Esophagus squamous epithelium (tissue), 5 donors: ENCODE measurements at regions not wholly inside any gene's neighbourhood (a gene's known extent, or its start where the extent isn't known, plus 50 kb on each side); places are given as distances from the start of the nearest gene placed in this dataset.

ENCODE experiments used
- DNase-seq: peaks from one replicate; lab custom pipeline; 2025; lab: John Stamatoyannopoulos, UW
- H3K27ac ChIP-seq, 4 donors: fragments of 200-600 bp; sonication (generic); one replicate each; pipeline ENCODE4 v1.5.1; 2016 to 2019; ENCODE audit warnings: mild to moderate bottlenecking in 1 of 4
- H3K27me3 ChIP-seq, 4 donors: fragments of 200-600 bp; sonication (generic); 1 replicate in 3 of 4; 2 replicates in 1 of 4; pipeline versions ENCODE4 v1.5.1 to v1.6.0; 2017 to 2021; ENCODE audit warnings: antibody characterized with exemption in 1 of 4
- H3K36me3 ChIP-seq, 3 donors: fragments of 200-600 bp; sonication (generic); one replicate each; pipeline ENCODE4 v1.5.1; 2016 to 2019
- H3K4me1 ChIP-seq, 3 donors: fragments of 200-600 bp; sonication (generic); one replicate each; pipeline ENCODE4 v1.5.1; 2017 to 2019
- H3K4me3 ChIP-seq, 4 donors: fragments of 200-600 bp; sonication (generic); 1 replicate in 3 of 4; 2 replicates in 1 of 4; pipeline ENCODE4 v1.5.1; 2016 to 2019; ENCODE audit warnings: mild to moderate bottlenecking in 2 of 4, moderate library complexity in 1 of 4
- H3K9me3 ChIP-seq, 3 donors: fragments of 200-600 bp; sonication (generic); one replicate each; pipeline ENCODE4 v1.5.1; 2016 to 2019
- POLR2A ChIP-seq, 4 donors: fragments of 450-650 bp; IDR thresholded peaks; one replicate each; pipeline ENCODE4 v1.6.1; 2017; ENCODE audit warnings: antibody characterized with exemption in 4 of 4, mild to moderate bottlenecking in 4 of 4, moderate library complexity in 3 of 4
- WGBS, 2 donors: methylation state at CpG; one replicate each; pipeline ENCODE4 v1.1.5; 2018; 5-methylcytosine and 5-hydroxymethylcytosine counted together
- intact Hi-C: fragments of 100-400 bp; cut with DNase I; formaldehyde crosslinking; loops from one replicate; pipeline ENCODE4 v1.15.0; 2022
- TF ChIP-seq, protein P1 (sequence below), 6 experiments: fragments of 450-650 bp in 4 of 6; fragments of 200-600 bp in 2 of 6; sonication (generic) in 2 of 6; IDR thresholded peaks; one replicate each; pipeline ENCODE4 v1.5.1; 2016 to 2019; ENCODE audit warnings: antibody characterized with exemption in 6 of 6, mild to moderate bottlenecking in 4 of 6, moderate library complexity in 4 of 6
- donor health status: DM: yes; HTN: yes; CAD: no.

DNA sequence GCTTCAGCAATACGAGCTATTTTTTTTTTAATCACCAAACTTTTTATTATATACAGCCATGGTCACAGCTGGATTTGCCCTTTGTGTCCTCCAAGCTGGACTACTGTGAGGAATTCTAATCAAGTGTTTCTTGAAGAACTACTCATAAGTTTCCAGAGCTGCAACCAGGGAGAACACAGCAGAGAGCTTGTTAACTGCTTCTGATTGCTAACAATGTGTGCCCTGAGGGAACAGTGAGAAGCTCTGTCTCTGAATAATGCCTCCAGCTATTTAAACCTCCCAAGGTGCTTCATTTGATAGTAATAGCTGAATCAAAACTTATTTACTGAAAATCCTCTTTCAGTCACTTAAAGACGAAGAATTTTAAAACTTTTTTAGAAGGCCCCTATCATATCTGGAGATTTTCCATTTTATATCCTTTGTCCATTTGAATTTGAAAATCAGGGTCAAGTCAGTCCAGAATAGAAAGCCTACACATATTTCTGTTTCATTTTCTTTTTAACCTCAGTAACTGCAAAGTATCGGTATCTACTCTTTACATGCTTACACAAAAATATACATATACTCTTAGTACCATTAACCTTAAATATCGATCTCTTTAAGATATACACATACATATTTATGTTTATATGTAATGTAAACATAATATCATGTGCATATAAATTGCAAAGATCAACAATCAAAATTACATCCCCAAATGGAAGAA, 1024.2 kb downstream of the GRM8 start:
- no peaks in the 10 kb centered on the region for H3K36me3 ChIP-seq
- H3K4me3 ChIP-seq = no peak overlapping the region
- 76 to 79% methylated on average over 4 of the region's 4 CpGs for WGBS, 2 donors
- no peak for DNase-seq
- H3K27ac ChIP-seq = no peak overlapping the region
- H3K27me3 ChIP-seq = no peaks in the 10 kb centered on the region
- H3K4me1 ChIP-seq = no peaks in the 10 kb centered on the region
- TF ChIP-seq, protein P1, sequence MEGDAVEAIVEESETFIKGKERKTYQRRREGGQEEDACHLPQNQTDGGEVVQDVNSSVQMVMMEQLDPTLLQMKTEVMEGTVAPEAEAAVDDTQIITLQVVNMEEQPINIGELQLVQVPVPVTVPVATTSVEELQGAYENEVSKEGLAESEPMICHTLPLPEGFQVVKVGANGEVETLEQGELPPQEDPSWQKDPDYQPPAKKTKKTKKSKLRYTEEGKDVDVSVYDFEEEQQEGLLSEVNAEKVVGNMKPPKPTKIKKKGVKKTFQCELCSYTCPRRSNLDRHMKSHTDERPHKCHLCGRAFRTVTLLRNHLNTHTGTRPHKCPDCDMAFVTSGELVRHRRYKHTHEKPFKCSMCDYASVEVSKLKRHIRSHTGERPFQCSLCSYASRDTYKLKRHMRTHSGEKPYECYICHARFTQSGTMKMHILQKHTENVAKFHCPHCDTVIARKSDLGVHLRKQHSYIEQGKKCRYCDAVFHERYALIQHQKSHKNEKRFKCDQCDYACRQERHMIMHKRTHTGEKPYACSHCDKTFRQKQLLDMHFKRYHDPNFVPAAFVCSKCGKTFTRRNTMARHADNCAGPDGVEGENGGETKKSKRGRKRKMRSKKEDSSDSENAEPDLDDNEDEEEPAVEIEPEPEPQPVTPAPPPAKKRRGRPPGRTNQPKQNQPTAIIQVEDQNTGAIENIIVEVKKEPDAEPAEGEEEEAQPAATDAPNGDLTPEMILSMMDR (IDR thresholded peaks at IDR 0.05) = no peak
- no peak for TF ChIP-seq POLR2A (IDR thresholded peaks at IDR 0.05)
- intact Hi-C loops = no loop called here
- no peaks in the 10 kb centered on the region for H3K9me3 ChIP-seq

DNA sequence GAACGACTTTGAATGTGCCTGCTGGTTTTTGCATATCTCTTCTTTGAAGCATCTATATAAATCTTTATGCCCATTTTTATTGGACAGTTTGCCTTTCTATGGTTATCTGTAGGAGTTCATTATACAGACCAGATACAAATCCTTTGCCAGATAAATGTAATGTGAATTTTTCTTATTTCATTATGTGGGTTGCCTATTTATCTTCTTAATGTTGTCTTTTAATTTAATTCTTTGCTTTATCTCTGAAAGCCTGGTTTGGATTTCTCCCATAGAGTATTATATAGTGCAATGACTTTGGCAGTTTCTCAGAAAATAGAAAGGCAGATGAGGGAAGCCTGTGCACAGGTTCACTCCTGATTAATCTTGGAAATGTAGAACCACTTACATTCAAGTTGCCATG, 1025.1 kb downstream of the GRM8 start:
- H3K27ac ChIP-seq = no peak overlapping the region
- 39 to 41% methylated on average over 1 of the region's 1 CpG for WGBS, 2 donors

DNA sequence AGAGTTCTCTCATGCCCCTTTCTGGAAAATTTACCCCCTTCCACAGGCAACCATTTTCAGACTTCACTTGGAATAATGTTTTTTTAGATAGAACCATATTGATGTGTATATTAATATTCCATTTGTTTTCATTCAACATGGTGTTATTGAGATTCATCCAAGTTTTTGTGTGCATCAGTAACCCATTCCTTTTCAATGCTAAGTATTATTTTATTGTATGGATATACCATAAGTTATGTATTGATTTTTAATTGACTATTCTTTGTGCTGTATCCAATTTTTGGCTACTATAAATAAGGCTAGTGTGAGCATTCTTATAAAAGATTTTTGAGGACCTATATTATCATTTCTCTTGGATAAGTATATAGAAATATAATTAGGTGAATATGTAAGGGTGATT, 1025.7 kb downstream of the GRM8 start:
- Histone ChIP-seq H3K9me3 (no peaks in the 10 kb centered on the region), H3K36me3 (no peaks in the 10 kb centered on the region), H3K27ac (no peak overlapping the region), H3K27me3 (no peaks in the 10 kb centered on the region), H3K4me1 (no peaks in the 10 kb centered on the region), H3K4me3 (no peak overlapping the region)
- intact Hi-C loops = no loop called here
- no peak for DNase-seq
- TF ChIP-seq, protein P1 (IDR thresholded peaks at IDR 0.05) = no peak
- no peak for TF ChIP-seq POLR2A (IDR thresholded peaks at IDR 0.05)

More for the DNA sequence above, 1025.1 kb downstream of the GRM8 start:
- no peak for DNase-seq
- H3K9me3 ChIP-seq = no peaks in the 10 kb centered on the region
- no peaks in the 10 kb centered on the region for H3K27me3 ChIP-seq
- H3K36me3 ChIP-seq = no peaks in the 10 kb centered on the region
- TF ChIP-seq, protein P1 (IDR thresholded peaks at IDR 0.05) = no peak
- no peak for TF ChIP-seq POLR2A (IDR thresholded peaks at IDR 0.05)
- H3K4me1 ChIP-seq = no peaks in the 10 kb centered on the region
- intact Hi-C loops = no loop called here
- H3K4me3 ChIP-seq = no peak overlapping the region

DNA sequence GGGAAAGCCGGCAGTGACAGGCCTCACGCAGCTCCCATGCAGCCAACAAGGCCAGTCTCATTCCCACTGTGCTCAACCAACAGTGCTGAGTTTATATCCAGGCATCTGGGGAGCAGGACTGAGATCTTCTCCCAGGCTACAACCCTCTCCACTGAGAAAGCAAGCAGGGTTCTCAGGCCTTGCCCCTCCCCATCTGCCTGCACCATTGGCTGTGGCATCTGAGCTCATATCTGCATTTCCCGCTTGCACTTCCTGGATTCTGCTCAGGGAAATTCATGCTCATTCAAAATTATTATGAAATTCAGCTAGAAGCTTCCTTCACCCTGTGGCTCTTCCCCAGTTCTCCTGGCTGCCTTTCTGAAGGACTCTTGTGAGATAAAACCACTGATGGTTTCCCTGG, 1029.0 kb downstream of the GRM8 start:
- intact Hi-C loops = no loop called here
- TF ChIP-seq POLR2A (IDR thresholded peaks at IDR 0.05) = no peak
- TF ChIP-seq, protein P1 (IDR thresholded peaks at IDR 0.05) = no peak
- no peaks in the 10 kb centered on the region for H3K9me3 ChIP-seq
- H3K36me3 ChIP-seq = no peaks in the 10 kb centered on the region
- H3K4me1 ChIP-seq = no peaks in the 10 kb centered on the region
- H3K27ac ChIP-seq = no peak overlapping the region
- 64 to 77% methylated on average over 1 to 3 of the region's 3 CpGs for WGBS, 2 donors
- no peak for DNase-seq
- no peak overlapping the region for H3K4me3 ChIP-seq
- no peaks in the 10 kb centered on the region for H3K27me3 ChIP-seq

DNA sequence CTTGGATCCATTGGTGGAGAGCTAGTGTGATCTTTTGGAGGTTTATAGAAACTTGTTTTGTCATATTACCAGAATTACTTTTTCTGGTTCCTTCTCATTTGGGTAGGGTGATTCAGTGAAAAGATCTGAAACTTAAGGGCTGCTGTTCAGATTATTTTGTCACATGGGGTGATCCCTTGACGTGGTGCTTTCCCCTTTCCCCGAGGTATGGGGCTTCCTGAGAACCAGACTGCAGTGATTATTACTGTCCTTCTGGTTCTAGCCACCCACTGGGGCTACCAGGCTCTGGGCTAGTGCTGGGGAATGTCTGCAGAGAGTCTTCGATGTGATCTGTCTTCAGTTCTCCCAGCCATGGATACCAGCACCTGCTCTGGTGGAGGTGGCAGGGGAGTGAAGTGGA, 1030.0 kb downstream of the GRM8 start:
- 23 to 40% methylated on average over 2 of the region's 3 CpGs for WGBS, 2 donors
- intact Hi-C loops = no loop called here

More for the DNA sequence above, 1030.0 kb downstream of the GRM8 start:
- no peaks in the 10 kb centered on the region for H3K9me3 ChIP-seq
- H3K4me1 ChIP-seq = no peaks in the 10 kb centered on the region
- DNase-seq = no peak
- no peak overlapping the region for H3K27ac ChIP-seq
- H3K4me3 ChIP-seq = no peak overlapping the region
- no peaks in the 10 kb centered on the region for H3K36me3 ChIP-seq
- no peak for TF ChIP-seq POLR2A (IDR thresholded peaks at IDR 0.05)
- TF ChIP-seq, protein P1 (IDR thresholded peaks at IDR 0.05) = no peak
- H3K27me3 ChIP-seq = no peaks in the 10 kb centered on the region
